ENCODE measurements at regions not wholly inside any gene's neighbourhood (a gene's known extent, or its start where the extent isn't known, plus 50 kb on each side); places are given as distances from the start of the nearest gene placed in this dataset.
"Not testable (repeated sequence)": the region's sequence is repeated elsewhere in the genome, so short reads cannot be mapped to it uniquely, and the experiment has no call there.

DNA sequence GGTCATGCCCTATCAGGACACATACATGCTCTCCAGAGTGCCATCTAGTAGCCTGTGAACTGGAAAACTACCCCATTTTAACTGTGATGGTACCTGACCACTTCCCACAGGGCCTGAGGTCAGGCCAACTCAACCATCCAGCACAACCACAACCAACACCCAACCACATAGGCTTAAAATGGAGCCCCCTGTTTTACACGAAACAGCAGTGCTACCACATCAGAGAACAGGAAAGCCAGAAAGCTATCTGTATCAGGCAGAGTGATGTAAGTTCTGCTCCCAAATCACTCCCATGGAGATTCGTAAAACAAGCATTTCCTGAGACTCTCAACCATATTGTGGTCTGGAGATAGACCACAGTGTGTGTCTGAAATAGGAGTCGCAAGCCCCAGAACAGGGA, 1017.3 kb upstream of the EPHA6 start:
- DNase-seq: no peak

DNA sequence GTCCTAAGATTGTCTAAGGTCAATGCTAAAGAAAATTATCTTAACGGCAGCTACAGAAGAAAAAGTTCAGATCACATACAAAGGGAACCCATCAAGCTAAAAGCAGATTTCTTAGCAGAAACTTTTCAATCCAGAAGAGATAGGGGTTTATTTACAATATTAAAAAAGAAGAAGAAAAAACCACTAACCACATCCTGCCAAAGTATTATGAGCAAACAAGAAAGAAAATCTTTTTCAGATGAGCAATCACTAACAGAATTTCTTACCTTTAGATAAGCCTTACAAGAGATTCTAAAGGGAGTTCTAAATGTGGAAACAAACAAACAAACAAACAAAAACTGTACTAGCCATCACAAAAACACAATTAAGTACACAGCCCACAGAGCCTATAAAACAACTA, 1015.8 kb upstream of the EPHA6 start:
- no peak for DNase-seq

DNA sequence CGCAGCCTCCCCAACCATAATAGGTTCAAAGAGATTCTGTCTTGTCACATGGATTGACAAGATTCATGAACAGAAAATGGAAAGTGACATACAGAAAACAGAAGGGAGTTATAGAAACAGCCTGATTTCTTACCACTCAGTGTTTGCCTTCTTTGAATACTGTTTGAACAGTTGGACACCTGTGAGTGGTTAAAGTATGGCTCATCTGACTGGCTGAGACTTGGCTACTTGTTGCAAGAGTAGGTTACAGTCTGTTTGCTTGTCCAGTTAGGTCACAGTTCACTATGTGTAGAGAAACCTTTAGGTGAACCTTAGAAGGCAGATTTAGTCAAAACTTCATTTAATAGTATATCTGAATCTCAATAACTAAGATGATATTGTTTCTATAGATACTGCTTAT, 1003.9 kb upstream of the EPHA6 start:
- no peak for DNase-seq

DNA sequence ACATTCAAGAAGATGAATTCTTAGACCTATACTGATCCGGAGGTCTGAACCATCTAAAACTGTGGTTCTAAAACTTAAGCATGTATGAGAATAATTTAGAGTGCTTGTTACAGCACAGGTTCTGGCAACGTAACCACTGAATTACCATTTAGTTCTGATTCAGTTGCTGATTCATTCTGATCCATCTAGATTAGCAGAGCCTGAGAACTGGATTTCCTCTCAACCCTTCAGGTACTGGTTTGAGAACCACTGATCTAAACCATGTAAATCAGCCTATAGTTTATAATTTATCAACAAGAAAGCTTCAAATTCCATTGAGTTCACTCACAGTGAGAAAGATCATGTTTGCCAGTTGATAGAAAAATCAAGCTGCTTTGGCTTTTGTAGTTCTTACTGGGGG, 1001.1 kb upstream of the EPHA6 start:
- no peak for DNase-seq

- DNase-seq: no peak
These were observed 998.6 kb upstream of the EPHA6 start for GRCh38 chr3:95815828-95816227.

DNA sequence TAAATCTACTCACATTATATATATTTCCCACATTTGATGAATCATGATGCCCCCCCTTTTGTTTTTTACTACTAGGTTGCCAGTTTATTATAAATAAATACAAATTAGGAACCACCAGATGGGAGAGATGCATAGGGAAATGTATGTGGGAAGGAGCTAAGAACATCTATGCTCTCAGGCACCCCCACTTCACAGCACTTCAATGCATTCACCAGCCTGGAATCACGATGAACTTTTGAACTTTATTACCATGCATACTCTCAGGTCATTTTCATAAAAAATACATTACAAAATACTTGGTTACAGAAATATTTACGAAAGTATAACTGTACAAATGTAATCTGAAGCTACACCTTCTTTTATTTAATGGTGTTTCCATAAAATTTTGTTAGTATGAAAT, 988.0 kb upstream of the EPHA6 start:
- DNase-seq: no peak

DNA sequence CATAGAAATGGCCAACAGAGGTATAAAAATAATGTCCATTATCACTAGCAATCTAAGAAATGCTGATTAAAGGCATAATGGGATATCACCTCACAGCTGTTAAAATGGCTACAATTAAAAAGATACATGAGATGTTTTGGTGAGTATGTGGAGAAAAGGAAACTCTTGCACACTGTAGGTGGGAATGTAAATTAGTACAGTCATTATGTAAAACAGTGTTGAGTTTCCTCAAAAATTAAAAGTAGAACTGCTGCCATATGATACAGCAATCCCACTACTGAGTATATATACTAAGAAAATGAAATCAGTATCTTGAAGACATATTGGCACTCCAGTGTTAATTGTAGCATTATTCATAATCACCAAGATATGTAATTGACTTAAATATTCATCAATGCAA, 982.2 kb upstream of the EPHA6 start:
- DNase-seq: no peak

GRCh38 chr3:95860628-95861027, 953.8 kb upstream of the EPHA6 start:
- not testable (repeated sequence) for DNase-seq

DNA sequence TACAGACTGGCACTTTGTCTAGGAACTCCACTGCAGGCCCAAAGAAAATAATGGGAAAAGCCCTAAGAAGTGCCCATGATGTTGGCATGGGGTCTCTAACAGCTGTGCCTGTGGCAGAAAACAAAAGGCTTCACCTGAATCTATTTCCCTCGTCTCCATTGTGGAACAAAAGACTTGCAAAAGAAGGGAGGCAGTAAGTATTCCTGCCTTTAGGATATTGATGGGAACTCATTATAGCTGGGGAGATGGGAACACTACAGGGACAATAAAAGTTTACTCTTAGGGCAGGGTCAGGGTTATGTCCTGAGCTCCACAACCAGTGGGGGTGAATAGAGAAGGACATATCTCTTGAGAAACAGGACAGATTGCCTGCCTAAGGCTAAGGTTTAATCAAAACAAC, 930.6 kb upstream of the EPHA6 start:
- no peak for DNase-seq

GRCh38 chr3:95886616-95887015, 927.8 kb upstream of the EPHA6 start:
- DNase-seq: no peak

GRCh38 chr3:95887114-95887513, 927.3 kb upstream of the EPHA6 start:
- DNase-seq: no peak

DNA sequence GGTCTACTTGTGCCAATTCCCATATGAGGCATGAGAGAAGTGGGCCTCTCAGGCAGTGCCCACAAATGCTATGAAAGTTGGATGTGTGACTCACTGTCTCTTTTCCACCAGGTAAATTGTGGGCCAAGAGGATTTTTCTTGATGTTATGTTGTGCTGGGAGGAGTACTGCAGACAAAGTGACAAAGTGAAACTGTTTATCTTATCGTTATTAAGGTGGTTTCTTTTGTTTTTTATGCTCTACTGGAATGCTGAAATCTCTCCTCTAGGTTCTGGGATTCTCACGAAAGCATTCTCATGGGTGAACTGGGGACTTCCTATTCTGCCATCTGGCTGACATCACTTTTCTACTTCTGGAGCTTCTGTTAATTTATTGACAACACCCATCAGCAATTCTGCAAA, 919.6 kb upstream of the EPHA6 start:
- DNase-seq: no peak

DNA sequence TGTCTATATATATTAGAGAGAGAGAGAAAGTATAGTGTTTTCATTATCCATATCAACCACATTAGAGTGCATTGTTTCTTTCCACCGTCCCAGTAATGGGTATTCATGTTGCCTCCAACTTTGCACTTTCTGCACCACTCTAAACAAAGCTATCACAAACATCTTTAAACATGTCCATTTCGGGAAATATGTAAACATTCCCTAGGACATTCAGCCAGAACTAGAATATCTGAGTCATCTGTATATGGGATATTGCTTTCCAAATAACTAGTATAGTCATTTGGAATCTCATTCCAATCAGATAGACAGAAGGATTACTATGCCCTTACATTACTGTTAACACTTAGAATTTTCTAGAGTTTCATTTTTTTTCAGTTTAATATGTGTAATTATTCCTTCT, 914.9 kb upstream of the EPHA6 start:
- no peak for DNase-seq

DNA sequence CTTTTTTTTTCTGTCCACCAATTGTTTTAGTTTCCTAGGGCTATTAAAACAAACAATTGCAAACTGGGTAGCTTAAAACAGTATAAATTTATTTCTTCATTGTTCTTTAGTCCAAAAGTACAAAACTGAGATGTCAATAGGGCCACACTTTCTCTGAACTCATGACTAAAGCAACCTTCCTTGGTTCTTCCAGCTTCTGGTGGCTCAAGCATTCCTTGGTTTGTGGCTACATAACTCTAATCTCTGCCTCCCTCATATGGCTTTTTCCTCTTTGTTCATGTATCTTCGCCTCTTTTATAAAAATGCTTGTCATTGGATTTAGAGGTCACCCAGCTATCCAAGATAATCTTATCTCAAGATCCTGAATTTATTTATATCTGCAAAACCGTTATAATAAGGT, 914.5 kb upstream of the EPHA6 start:
- DNase-seq: no peak

- no peak for DNase-seq
These were observed 912.4 kb upstream of the EPHA6 start for GRCh38 chr3:95901948-95902347.

DNA sequence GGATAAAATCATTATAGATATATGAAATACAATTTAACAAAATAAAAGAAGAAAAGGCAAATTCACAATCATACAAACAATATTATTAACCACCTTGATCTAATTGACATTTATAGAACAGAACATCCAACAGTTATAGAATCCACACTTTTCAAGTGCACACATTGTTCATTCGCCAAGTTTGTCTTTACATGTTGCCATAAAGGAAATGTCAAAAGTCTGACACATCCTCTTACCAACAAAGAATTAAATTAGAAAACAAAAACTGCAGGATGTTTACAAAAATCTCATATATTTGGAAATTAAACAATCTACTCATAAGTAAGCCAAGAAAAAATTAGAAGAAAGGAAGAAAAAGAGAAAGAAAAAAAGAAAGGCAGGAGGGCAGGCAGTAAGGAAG, 909.2 kb upstream of the EPHA6 start:
- no peak for DNase-seq

DNA sequence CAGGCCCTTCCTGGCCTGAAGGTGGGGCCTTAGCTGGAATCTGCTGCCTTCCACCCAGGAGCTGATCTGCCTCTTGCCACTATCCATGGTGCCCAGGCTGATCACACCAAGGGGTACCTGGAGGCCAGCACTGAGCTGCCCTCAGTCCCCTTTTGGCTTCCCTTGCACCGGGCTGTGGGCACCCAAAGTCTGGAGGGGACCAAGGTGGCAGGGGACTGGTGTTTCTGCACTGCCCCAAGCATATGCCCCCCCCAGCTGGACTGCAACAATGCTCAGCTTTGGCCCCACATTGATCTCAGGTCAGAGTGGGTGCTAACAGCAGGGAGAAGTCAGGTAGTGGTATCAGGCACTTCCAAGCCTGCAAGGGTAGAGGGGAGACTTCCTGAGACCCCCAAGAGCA, 902.6 kb upstream of the EPHA6 start:
- DNase-seq: no peak

DNA sequence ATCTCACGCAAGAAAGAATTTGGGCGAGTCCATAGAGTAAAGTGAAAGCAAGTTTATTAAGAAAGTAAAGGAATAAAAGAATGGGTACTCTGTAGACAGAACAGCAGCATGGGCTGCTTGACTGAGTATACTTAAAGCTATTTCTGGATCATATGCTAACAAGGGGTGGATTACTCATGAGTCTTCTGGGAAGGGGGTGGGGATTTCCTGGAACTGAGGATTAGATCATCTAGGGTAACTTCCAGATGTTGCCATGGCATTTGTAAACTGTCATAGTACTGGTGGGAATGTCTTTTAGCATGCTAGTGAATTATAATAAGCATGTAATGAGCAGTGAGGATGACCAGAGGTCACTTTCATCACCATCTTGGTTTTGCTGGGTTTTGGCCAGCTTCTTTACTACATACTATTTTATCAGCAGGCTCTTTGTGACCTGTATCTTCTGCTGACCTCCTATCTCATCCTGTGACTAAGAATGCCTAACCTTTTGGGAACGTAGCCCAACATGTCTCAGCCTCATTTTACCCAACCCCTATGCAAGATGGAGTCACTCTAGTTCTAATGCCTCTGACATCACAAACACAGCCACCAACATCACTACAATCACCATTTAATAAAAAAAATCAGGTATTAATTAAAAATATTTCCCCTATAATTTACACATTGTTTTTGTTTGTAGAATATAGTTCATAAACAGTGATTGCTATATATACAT, 890.7 kb upstream of the EPHA6 start:
- DNase-seq: peak; percentile 30

DNA sequence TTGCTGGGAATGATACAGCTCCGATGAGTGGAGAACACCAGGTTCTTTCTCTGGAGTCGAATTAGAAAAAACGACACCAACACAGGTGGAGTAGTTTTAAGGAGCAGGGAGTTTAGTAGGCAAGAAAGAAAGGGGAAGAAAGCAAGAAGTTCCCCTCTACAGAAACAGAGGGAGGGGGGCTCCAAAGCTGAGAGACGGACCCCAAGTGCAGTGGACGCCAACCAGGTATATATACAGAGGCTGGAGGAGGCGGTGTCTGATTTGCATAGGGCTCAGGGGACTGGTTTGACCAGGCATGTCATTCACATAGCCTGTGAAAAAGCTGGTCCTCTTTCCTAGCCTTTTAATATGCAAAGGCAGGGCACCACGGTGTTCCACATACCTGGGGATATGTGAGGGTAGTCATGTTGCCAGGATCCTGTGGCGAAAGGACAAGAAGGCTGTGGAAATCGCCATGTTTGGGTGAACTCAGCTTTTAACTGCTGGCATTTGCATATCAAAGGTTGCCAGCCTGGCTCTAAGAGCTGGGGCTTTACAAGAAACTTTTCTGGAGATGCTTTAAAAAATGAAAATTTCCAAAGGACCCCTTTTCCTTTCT, 887.4 kb upstream of the EPHA6 start:
- DNase-seq: no peak

DNA sequence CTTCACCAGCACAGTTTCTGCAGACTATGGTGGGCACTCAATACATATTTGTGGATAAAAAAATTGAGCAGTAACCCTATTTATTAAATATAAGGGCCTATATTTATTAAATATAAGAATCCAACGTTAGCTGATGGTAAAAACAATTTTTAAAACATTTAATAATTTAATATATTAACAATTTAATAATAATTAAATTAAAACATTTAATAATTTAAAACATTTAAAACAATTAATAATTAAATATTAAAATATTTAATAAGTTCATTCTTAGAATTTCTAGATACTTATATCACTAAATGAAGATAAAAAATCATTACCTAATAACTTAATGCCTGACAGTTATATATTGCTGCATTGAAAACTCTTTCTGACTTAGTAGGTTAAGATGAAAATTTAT, 880.2 kb upstream of the EPHA6 start:
- DNase-seq: no peak

- DNase-seq: no peak
These were observed 875.1 kb upstream of the EPHA6 start for GRCh38 chr3:95939235-95939809.

DNA sequence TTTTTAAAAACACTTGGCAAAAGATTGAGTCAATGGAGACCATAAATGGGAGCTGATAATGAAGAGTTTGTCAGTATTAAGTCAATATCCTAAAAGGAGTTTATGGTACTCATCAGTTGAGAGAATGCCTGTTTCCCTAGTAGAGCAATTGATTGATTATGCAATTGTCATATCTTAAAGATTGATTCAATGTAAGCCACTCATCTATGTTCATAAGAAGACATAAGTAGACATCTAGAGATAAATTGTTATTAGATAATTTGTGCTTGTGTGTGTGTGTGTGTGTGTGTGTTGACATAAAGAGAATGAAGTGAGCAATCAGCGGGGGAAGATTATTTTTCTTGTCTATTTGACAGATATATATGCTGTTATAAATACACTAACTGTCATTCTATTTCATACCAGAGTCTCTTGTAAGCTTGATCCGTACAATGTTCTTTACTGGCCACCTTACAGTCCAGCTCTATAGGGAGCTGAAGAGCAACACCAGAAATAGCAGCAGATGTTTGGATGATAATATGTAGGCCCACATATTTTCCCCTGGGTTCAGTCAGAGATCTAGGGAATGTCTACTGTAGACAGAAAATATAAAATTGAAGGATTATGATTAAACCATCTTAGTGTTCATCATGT, 848.6 kb upstream of the EPHA6 start:
- DNase-seq: no peak

GRCh38 chr3:95971573-95971972, 842.8 kb upstream of the EPHA6 start:
- no peak for DNase-seq

DNA sequence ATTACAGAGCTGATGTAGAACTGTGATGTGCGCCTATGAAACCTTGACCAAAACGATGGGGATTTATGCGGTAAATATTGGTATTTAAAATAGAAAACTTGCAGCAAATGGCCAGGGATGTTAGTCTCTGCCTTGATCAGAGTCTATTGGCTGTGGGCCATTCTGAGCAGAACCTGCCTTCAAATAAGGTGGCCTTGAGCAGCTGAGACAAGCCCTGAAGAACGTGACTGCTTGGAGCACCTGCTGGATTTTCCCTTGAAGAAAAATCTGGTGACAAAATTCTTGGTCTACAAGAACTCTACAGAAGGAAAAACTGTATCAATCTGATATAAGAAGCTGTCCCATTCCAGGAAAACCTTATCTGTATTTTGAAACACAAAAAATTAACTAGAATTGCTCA, 820.1 kb upstream of the EPHA6 start:
- no peak for DNase-seq
